Naive B cell (primary cell): ENCODE measurements at regions not wholly inside any gene's neighbourhood (a gene's known extent, or its start where the extent isn't known, plus 50 kb on each side); places are given as distances from the start of the nearest gene placed in this dataset.
A peak's percentile ranks its signal among the peaks of the same experiment; 100 is the strongest.

Source experiments
- ATAC-seq, 2 donors: fragments of 150-1000 bp; cut with Tn5 transposase; 2 replicates each; pipeline ENCODE4 v1.10.0; 2021; ENCODE audit warnings: low read depth in 2 of 2, mild to moderate bottlenecking in 2 of 2, moderate library complexity in 2 of 2
- DNase-seq: peaks from one replicate; pipeline ENCODE4 v3.0.0; 2022
- H3K27ac Mint-ChIP-seq, 6 donors: one replicate each; pipeline ENCODE4 v1.8.0; 2020 to 2022; ENCODE audit warnings: mild to moderate bottlenecking in 6 of 6, mixed read lengths in 6 of 6, moderate library complexity in 5 of 6, inconsistent platforms in 2 of 6
- H3K27me3 Mint-ChIP-seq, 3 donors: one replicate each; pipeline ENCODE4 v1.8.0; 2021 to 2022; ENCODE audit warnings: mixed read lengths in 3 of 3, mild to moderate bottlenecking in 1 of 3
- H3K36me3 Mint-ChIP-seq, 2 donors: one replicate each; pipeline ENCODE4 v1.8.0; 2020 to 2022; ENCODE audit warnings: mixed read lengths in 2 of 2, inconsistent platforms in 1 of 2, mild to moderate bottlenecking in 1 of 2
- H3K4me1 Mint-ChIP-seq, 3 donors: one replicate each; pipeline ENCODE4 v1.8.0; 2020 to 2022; ENCODE audit warnings: mixed read lengths in 3 of 3, inconsistent platforms in 1 of 3, mild to moderate bottlenecking in 1 of 3, moderate library complexity in 1 of 3
- H3K4me3 Mint-ChIP-seq, 8 donors: one replicate each; pipeline ENCODE4 v1.8.0; 2020 to 2022; ENCODE audit warnings: mild to moderate bottlenecking in 8 of 8, mixed read lengths in 8 of 8, moderate library complexity in 8 of 8, inconsistent platforms in 2 of 8
- H3K9me3 Mint-ChIP-seq, 7 donors: one replicate each; pipeline ENCODE4 v1.8.0; 2020 to 2022; ENCODE audit warnings: mixed read lengths in 7 of 7, mild to moderate bottlenecking in 5 of 7, inconsistent platforms in 2 of 7, moderate library complexity in 1 of 7

DNA sequence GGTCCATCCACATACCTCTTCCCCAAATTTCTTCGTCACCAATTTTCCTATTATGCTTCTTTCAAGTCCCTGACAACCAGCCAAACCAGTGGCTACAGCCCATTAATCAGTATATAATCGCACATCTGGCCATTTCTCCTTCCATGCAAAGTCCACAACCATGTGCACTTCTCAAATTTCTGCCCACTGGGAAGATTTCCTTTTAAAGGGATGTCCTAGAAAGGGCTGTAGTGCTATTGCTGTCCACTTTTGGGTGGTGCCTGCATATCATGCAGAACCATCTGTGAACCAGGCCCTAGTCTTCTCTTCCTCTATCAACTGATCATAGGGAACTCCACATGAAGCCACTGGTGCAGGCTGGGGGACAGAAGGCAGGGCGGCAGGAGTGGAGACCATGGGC is 55.2 kb upstream of the MID1IP1 start:
- DNase-seq (no peak), ATAC-seq (no peak)
- H3K27ac Mint-ChIP-seq: no peak overlapping the region
- H3K4me1 Mint-ChIP-seq: no peaks in the 10 kb centered on the region
- no peaks in the 10 kb centered on the region for H3K36me3 Mint-ChIP-seq
- H3K27me3 Mint-ChIP-seq: peaks cover 0 to 20% (median 0%) of the 10 kb centered on the region in 3 donors
- no peak overlapping the region for H3K4me3 Mint-ChIP-seq
- H3K9me3 Mint-ChIP-seq: peaks cover 0 to 17% (median 5%) of the 10 kb centered on the region in 7 donors

DNA sequence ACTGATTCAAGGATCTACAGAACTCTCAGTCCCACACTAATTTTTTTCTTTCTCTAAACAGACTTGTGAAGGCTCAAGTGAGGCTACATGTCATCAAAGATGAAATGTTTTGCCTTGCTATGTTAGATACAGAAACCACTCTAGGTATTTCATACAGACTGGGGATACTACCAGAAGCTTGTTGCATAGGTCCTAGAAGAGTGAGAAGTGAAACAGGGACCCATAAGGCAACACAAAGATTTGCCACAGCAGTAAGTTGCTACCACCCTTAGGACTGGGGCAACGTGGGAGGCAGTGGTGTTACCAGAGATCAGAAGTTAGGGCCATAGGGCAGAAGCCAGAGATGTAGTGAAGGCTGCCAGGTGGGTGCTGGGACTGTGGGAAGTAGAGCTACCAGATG is 50.7 kb upstream of the MID1IP1 start:
- peaks cover 0 to 2% (median 0%) of the 10 kb centered on the region in 7 donors for H3K9me3 Mint-ChIP-seq
- H3K27me3 Mint-ChIP-seq: peaks cover 0 to 25% (median 0%) of the 10 kb centered on the region in 3 donors
- no peak for ATAC-seq
- no peaks in the 10 kb centered on the region for H3K36me3 Mint-ChIP-seq
- no peaks in the 10 kb centered on the region for H3K4me1 Mint-ChIP-seq
- no peak for DNase-seq
- no peak overlapping the region for H3K4me3 Mint-ChIP-seq
- H3K27ac Mint-ChIP-seq: peak overlapping the region in 1 of 6 donors; percentile 82
